Lower lobe of right lung (tissue), 2 donors: ENCODE measurements at regions not wholly inside any gene's neighbourhood (a gene's known extent, or its start where the extent isn't known, plus 50 kb on each side); places are given as distances from the start of the nearest gene placed in this dataset.
A peak's percentile ranks its signal among the peaks of the same experiment; 100 is the strongest.

ENCODE experiments used
- ATAC-seq, 2 donors: fragments of 200-7000 bp; cut with Tn5 transposase; one replicate each; pipeline ENCODE4 v1.9.1; 2020 to 2022; ENCODE audit warnings: mild to moderate bottlenecking in 2 of 2, moderate library complexity in 2 of 2
- DNase-seq: peaks from one replicate; pipeline ENCODE4 v3.0.0-alpha.2; 2020
- H3K27ac ChIP-seq: fragments of 200-600 bp; one replicate; pipeline ENCODE4 v1.8.0; 2022
- H3K27me3 ChIP-seq: fragments of 200-600 bp; one replicate; pipeline ENCODE4 v1.8.0; 2022; ENCODE audit warnings: low read depth
- H3K36me3 ChIP-seq: fragments of 200-600 bp; one replicate; pipeline ENCODE4 v1.8.0; 2022; ENCODE audit warnings: mild to moderate bottlenecking
- H3K4me1 ChIP-seq: fragments of 200-600 bp; one replicate; pipeline ENCODE4 v1.8.0; 2022
- H3K4me3 ChIP-seq: fragments of 200-600 bp; one replicate; pipeline ENCODE4 v1.8.0; 2022; ENCODE audit warnings: mild to moderate bottlenecking
- H3K9me3 ChIP-seq: fragments of 200-600 bp; one replicate; pipeline ENCODE4 v1.8.0; 2022
- CTCF ChIP-seq: fragments of 200-600 bp; IDR thresholded peaks from one replicate; pipeline ENCODE4 v1.8.0; 2022; ENCODE audit warnings: antibody characterized with exemption, mild to moderate bottlenecking
- intact Hi-C: fragments of 100-400 bp; cut with DNase I; formaldehyde crosslinking; loops from one replicate; pipeline ENCODE4 v1.11.0; 2022
- donor health status: DM: no; HTN: yes; CAD: no; lungs with severe emphysema.

GRCh38 chr12:125634813-125635212 lies 569.6 kb downstream of the AACS start:
- intact Hi-C loops: no loop called here
- peak in 1 of 2 donors; percentile 58 for ATAC-seq
- Histone ChIP-seq H3K4me3 (no peak overlapping the region), H3K27me3 (no peaks in the 10 kb centered on the region), H3K27ac (no peak overlapping the region), H3K9me3 (no peaks in the 10 kb centered on the region), H3K36me3 (no peaks in the 10 kb centered on the region), H3K4me1 (no peaks in the 10 kb centered on the region)
- DNase-seq: peak; percentile 49
- TF ChIP-seq CTCF: no peak

- no peaks in the 10 kb centered on the region for H3K9me3 ChIP-seq
- no peak for TF ChIP-seq CTCF
- no peak for DNase-seq
Observed at GRCh38 chr12:125639826-125640225, 574.6 kb downstream of the AACS start.

GRCh38 chr12:125643055-125643454 lies 577.8 kb downstream of the AACS start:
- DNase-seq (no peak), ATAC-seq (no peak)
- H3K9me3 ChIP-seq: no peaks in the 10 kb centered on the region
- H3K4me3 ChIP-seq: no peak overlapping the region
- no peak overlapping the region for H3K27ac ChIP-seq
- no peaks in the 10 kb centered on the region for H3K36me3 ChIP-seq
- no peaks in the 10 kb centered on the region for H3K4me1 ChIP-seq
- TF ChIP-seq CTCF: no peak
- no peaks in the 10 kb centered on the region for H3K27me3 ChIP-seq
- intact Hi-C loops: no loop called here

More at GRCh38 chr12:125639826-125640225, 574.6 kb downstream of the AACS start:
- Histone ChIP-seq H3K36me3 (no peaks in the 10 kb centered on the region), H3K4me1 (no peaks in the 10 kb centered on the region), H3K27ac (no peak overlapping the region), H3K27me3 (no peaks in the 10 kb centered on the region), H3K4me3 (no peak overlapping the region)
- ATAC-seq: no peak
- intact Hi-C loops: no loop called here

- Histone ChIP-seq H3K27me3 (no peaks in the 10 kb centered on the region), H3K36me3 (no peaks in the 10 kb centered on the region), H3K9me3 (no peaks in the 10 kb centered on the region), H3K4me3 (no peak overlapping the region), H3K4me1 (no peaks in the 10 kb centered on the region), H3K27ac (no peak overlapping the region)
- intact Hi-C loops: no loop called here
- no peak for ATAC-seq
- no peak for TF ChIP-seq CTCF
- DNase-seq: no peak
Observed at GRCh38 chr12:125645724-125646123, 580.5 kb downstream of the AACS start.

- intact Hi-C loops: no loop called here
- TF ChIP-seq CTCF: no peak
- Histone ChIP-seq H3K9me3 (no peaks in the 10 kb centered on the region), H3K4me3 (no peak overlapping the region), H3K36me3 (no peaks in the 10 kb centered on the region), H3K4me1 (no peaks in the 10 kb centered on the region), H3K27ac (no peak overlapping the region), H3K27me3 (peaks cover 3% of the 10 kb centered on the region)
- ATAC-seq (no peak), DNase-seq (no peak)
Observed at GRCh38 chr12:125650587-125650986, 585.4 kb downstream of the AACS start.

GRCh38 chr12:125651625-125652024 lies 586.4 kb downstream of the AACS start:
- Histone ChIP-seq H3K36me3 (no peaks in the 10 kb centered on the region), H3K27ac (no peak overlapping the region), H3K4me3 (no peak overlapping the region), H3K9me3 (no peaks in the 10 kb centered on the region), H3K27me3 (peaks cover 3% of the 10 kb centered on the region), H3K4me1 (no peaks in the 10 kb centered on the region)
- intact Hi-C loops: no loop called here
- DNase-seq: no peak
- ATAC-seq: no peak
- no peak for TF ChIP-seq CTCF
